ENCODE measurements at regions not wholly inside any gene's neighbourhood (a gene's known extent, or its start where the extent isn't known, plus 50 kb on each side); places are given as distances from the start of the nearest gene placed in this dataset.

GRCh38 chrX:147573266-147573665, 338.5 kb upstream of the FMR1 start:
- Histone ChIP-seq H3K18ac (ENCODE audit: low read depth, low read length) (no peak overlapping the region), H3K4me2 (ENCODE audit: low read depth, low read length) (no peak overlapping the region), H3K4ac (ENCODE audit: low read depth, low read length) (no peak overlapping the region), H3K4me3 (ENCODE audit: insufficient read depth, low read depth, low read length) (no peak overlapping the region), H2AK5ac (ENCODE audit: low read depth, low read length) (no peak overlapping the region), H3K23ac (ENCODE audit: low read depth, low read length) (no peak overlapping the region), H3K36me3 (ENCODE audit: control insufficient read depth, insufficient read depth, low read length) (no peaks in the 10 kb centered on the region), H2BK15ac (ENCODE audit: low read depth, low read length) (no peak overlapping the region), H3K79me1 (ENCODE audit: low read depth in 1 of 2, low read length in 2 of 2) (no peaks in the 10 kb centered on the region), H2AFZ (replicated peaks; ENCODE audit: low read length, poor library complexity) (no peak overlapping the region), H3K14ac (replicated peaks; ENCODE audit: low read depth, low read length) (no peak overlapping the region), H3K27ac (ENCODE audit: insufficient read depth, low read length) (no peak overlapping the region), H3K9me3 (ENCODE audit: control insufficient read depth, insufficient read depth, low read length) (peaks cover 7% of the 10 kb centered on the region; the same call in 1 of the 2 replicates), H2BK5ac (ENCODE audit: low read depth, low read length, poor library complexity, severe bottlenecking) (no peak overlapping the region), H3K9ac (ENCODE audit: low read depth, low read length) (no peak overlapping the region), H2BK120ac (ENCODE audit: low read depth, low read length) (no peak overlapping the region), H4K5ac (ENCODE audit: low read depth, low read length) (no peak overlapping the region), H3K56ac (ENCODE audit: extremely low read depth, insufficient read depth, low read length) (no peak overlapping the region), H3K9me1 (ENCODE audit: insufficient read depth, low read length) (no peaks in the 10 kb centered on the region), H2AK9ac (replicated peaks; ENCODE audit: low read depth, low read length, poor library complexity) (no peak overlapping the region), H4K91ac (ENCODE audit: insufficient read depth, low read depth, low read length) (no peak overlapping the region), H4K20me1 (ENCODE audit: insufficient read depth, low read length) (no peaks in the 10 kb centered on the region), H3K27me3 (ENCODE audit: control insufficient read depth, insufficient read depth, low read length) (no peaks in the 10 kb centered on the region), H4K8ac (ENCODE audit: low read depth in 2 of 2, low read length in 2 of 2) (no peak overlapping the region), H3K4me1 (ENCODE audit: control insufficient read depth, insufficient read depth, low read length) (no peaks in the 10 kb centered on the region), H2BK20ac (ENCODE audit: low read depth, low read length) (no peak overlapping the region)
- in situ Hi-C loops (cut with MboI; ENCODE audit: low sequenced_read_pairs), result no loop called here
- ChIA-PET CTCF (no interaction called here), POLR2A (ENCODE audit: unreplicated experiment) (no interaction called here)
- BruUV-seq (replicated peaks), result no TSS peak
- TF ChIP-seq POLR2A (IDR thresholded peaks at IDR 0.05; ENCODE audit: low read depth, low read length), result no peak
- TF ChIP-seq RFX5 (IDR thresholded peaks at IDR 0.05; ENCODE audit: low read depth, low read length), result no peak
- no peak for TF ChIP-seq MAZ (IDR thresholded peaks at IDR 0.05; ENCODE audit: borderline replicate concordance, low read depth, low read length)
- no peak for TF ChIP-seq MXI1 (IDR thresholded peaks at IDR 0.05; ENCODE audit: borderline replicate concordance, low read depth, low read length)
- TF ChIP-seq RAD21 (IDR thresholded peaks at IDR 0.05; ENCODE audit: low read length), result no peak
- TF ChIP-seq, protein P1, sequence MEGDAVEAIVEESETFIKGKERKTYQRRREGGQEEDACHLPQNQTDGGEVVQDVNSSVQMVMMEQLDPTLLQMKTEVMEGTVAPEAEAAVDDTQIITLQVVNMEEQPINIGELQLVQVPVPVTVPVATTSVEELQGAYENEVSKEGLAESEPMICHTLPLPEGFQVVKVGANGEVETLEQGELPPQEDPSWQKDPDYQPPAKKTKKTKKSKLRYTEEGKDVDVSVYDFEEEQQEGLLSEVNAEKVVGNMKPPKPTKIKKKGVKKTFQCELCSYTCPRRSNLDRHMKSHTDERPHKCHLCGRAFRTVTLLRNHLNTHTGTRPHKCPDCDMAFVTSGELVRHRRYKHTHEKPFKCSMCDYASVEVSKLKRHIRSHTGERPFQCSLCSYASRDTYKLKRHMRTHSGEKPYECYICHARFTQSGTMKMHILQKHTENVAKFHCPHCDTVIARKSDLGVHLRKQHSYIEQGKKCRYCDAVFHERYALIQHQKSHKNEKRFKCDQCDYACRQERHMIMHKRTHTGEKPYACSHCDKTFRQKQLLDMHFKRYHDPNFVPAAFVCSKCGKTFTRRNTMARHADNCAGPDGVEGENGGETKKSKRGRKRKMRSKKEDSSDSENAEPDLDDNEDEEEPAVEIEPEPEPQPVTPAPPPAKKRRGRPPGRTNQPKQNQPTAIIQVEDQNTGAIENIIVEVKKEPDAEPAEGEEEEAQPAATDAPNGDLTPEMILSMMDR (conservative IDR thresholded peaks at IDR 0.05; ENCODE audit: low read depth, low read length), result no peak
- no peak for TF ChIP-seq RCOR1 (IDR thresholded peaks at IDR 0.05; ENCODE audit: insufficient replicate concordance, low read length)
- no peak for TF ChIP-seq CHD1 (IDR thresholded peaks at IDR 0.05; ENCODE audit: low read depth, low read length)
- TF ChIP-seq, protein P2, sequence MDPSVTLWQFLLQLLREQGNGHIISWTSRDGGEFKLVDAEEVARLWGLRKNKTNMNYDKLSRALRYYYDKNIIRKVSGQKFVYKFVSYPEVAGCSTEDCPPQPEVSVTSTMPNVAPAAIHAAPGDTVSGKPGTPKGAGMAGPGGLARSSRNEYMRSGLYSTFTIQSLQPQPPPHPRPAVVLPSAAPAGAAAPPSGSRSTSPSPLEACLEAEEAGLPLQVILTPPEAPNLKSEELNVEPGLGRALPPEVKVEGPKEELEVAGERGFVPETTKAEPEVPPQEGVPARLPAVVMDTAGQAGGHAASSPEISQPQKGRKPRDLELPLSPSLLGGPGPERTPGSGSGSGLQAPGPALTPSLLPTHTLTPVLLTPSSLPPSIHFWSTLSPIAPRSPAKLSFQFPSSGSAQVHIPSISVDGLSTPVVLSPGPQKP (IDR thresholded peaks at IDR 0.05; ENCODE audit: borderline replicate concordance, low read depth, low read length), result no peak
- TF ChIP-seq MAFK (IDR thresholded peaks at IDR 0.05; ENCODE audit: low read depth, low read length), result no peak
- TF ChIP-seq NFE2L2 (IDR thresholded peaks at IDR 0.05; ENCODE audit: low read depth, low read length), result no peak
- TF ChIP-seq USF2 (IDR thresholded peaks at IDR 0.05; ENCODE audit: low read depth, low read length), result no peak
- TF ChIP-seq BHLHE40 (IDR thresholded peaks at IDR 0.05; ENCODE audit: low read depth, low read length), result no peak
- no peak for TF ChIP-seq CEBPB (IDR thresholded peaks at IDR 0.05; ENCODE audit: low read depth, low read length)
- no CpG with 5 or more reads among the region's 4 CpGs for WGBS, 2 experiments (ENCODE audit: extremely low coverage in 2 of 2, insufficient read length in 1 of 2)
- ATAC-seq (ENCODE audit: low read depth) (no peak), DNase-seq (no peak)
- intact Hi-C loops (cut with micrococcal nuclease), result no loop called here
- dilution Hi-C loops (cut with HindIII; ENCODE audit: low sequenced_read_pairs, unreplicated experiment), result no loop called here

Data from IMR-90 (cell line).